Activated B cell treated with CpG ODN at 0.5 μM for 24 hours (primary cell): ENCODE measurements at regions not wholly inside any gene's neighbourhood (a gene's known extent, or its start where the extent isn't known, plus 50 kb on each side); places are given as distances from the start of the nearest gene placed in this dataset.
"Not testable (repeated sequence)": the region's sequence is repeated elsewhere in the genome, so short reads cannot be mapped to it uniquely, and the experiment has no call there.

ENCODE experiments used
- ATAC-seq: fragments of 200-7000 bp; cut with Tn5 transposase; one replicate; pipeline ENCODE4 v1.10.0; 2021; ENCODE audit warnings: low read depth, mild to moderate bottlenecking, moderate library complexity
- CTCF ChIA-PET: fragments of 350-600 bp; sonication (Branson Sonifier 250); formaldehyde crosslinking; loops from one replicate; lab custom pipeline; 2021; ENCODE audit warnings: antibody characterized with exemption; lab: Charles Lee
- POLR2A ChIA-PET: fragments of 350-600 bp; sonication (Branson Sonifier 250); formaldehyde crosslinking; loops from one replicate; lab custom pipeline; 2021; ENCODE audit warnings: antibody characterized with exemption; lab: Charles Lee
- DNase-seq: peaks from one replicate; pipeline ENCODE4 v3.0.0; 2022
- H3K27ac Mint-ChIP-seq: one replicate; pipeline ENCODE4 v1.8.0; 2020; ENCODE audit warnings: mixed read lengths
- H3K27me3 Mint-ChIP-seq: one replicate; pipeline ENCODE4 v1.8.0; 2021; ENCODE audit warnings: mixed read lengths
- H3K36me3 Mint-ChIP-seq: one replicate; pipeline ENCODE4 v1.8.0; 2021; ENCODE audit warnings: low read depth, mixed read lengths
- H3K4me1 Mint-ChIP-seq: one replicate; pipeline ENCODE4 v1.8.0; 2021; ENCODE audit warnings: mixed read lengths
- H3K4me3 Mint-ChIP-seq: one replicate; pipeline ENCODE4 v1.8.0; 2020; ENCODE audit warnings: mild to moderate bottlenecking, mixed read lengths
- H3K9me3 Mint-ChIP-seq: one replicate; pipeline ENCODE4 v1.8.0; 2020; ENCODE audit warnings: mixed read lengths
- CTCF ChIP-seq: fragments of 200-600 bp; IDR thresholded peaks from one replicate; pipeline ENCODE4 v1.8.0; 2022; ENCODE audit warnings: antibody characterized with exemption, mild to moderate bottlenecking
- intact Hi-C: fragments of 100-400 bp; cut with micrococcal nuclease; formaldehyde crosslinking; loops from one replicate; pipeline ENCODE4 v1.15.1; 2024

GRCh38 chrX:43423876-43424275 is 232.2 kb upstream of the MAOA start:
- peaks cover 4% of the 10 kb centered on the region for H3K9me3 Mint-ChIP-seq

GRCh38 chrX:43436517-43436916 is 219.6 kb upstream of the MAOA start:
- ChIA-PET POLR2A (no interaction called here), CTCF (no interaction called here)
- no peak overlapping the region for H3K4me3 Mint-ChIP-seq
- peaks cover 2% of the 10 kb centered on the region for H3K36me3 Mint-ChIP-seq
- peaks cover 1% of the 10 kb centered on the region for H3K9me3 Mint-ChIP-seq
- intact Hi-C loops = no loop called here
- H3K27ac Mint-ChIP-seq = no peak overlapping the region
- no peaks in the 10 kb centered on the region for H3K4me1 Mint-ChIP-seq
- ATAC-seq = no peak
- TF ChIP-seq CTCF = no peak
- no peaks in the 10 kb centered on the region for H3K27me3 Mint-ChIP-seq
- no peak for DNase-seq

More at GRCh38 chrX:43423876-43424275, 232.2 kb upstream of the MAOA start:
- no peak for ATAC-seq
- no peaks in the 10 kb centered on the region for H3K36me3 Mint-ChIP-seq
- H3K4me3 Mint-ChIP-seq = no peak overlapping the region
- no peak for DNase-seq
- POLR2A ChIA-PET = no interaction called here
- H3K27me3 Mint-ChIP-seq = no peaks in the 10 kb centered on the region
- CTCF ChIA-PET = no interaction called here
- H3K27ac Mint-ChIP-seq = no peak overlapping the region
- no peak for TF ChIP-seq CTCF
- H3K4me1 Mint-ChIP-seq = no peaks in the 10 kb centered on the region
- intact Hi-C loops = no loop called here

GRCh38 chrX:43446752-43447151 is 209.3 kb upstream of the MAOA start:
- no peak for TF ChIP-seq CTCF
- H3K4me3 Mint-ChIP-seq = no peak overlapping the region
- H3K27me3 Mint-ChIP-seq = no peaks in the 10 kb centered on the region
- H3K9me3 Mint-ChIP-seq = peaks cover 6% of the 10 kb centered on the region
- DNase-seq = no peak
- ATAC-seq = no peak
- POLR2A ChIA-PET = no interaction called here
- H3K36me3 Mint-ChIP-seq = no peaks in the 10 kb centered on the region
- CTCF ChIA-PET = no interaction called here
- H3K27ac Mint-ChIP-seq = no peak overlapping the region
- intact Hi-C loops = no loop called here
- no peaks in the 10 kb centered on the region for H3K4me1 Mint-ChIP-seq

GRCh38 chrX:43448688-43449087 is 207.4 kb upstream of the MAOA start:
- no peak for TF ChIP-seq CTCF
- POLR2A ChIA-PET = no interaction called here
- Mint-ChIP-seq H3K4me1 (no peaks in the 10 kb centered on the region), H3K4me3 (no peak overlapping the region), H3K27me3 (no peaks in the 10 kb centered on the region), H3K27ac (no peak overlapping the region), H3K36me3 (no peaks in the 10 kb centered on the region), H3K9me3 (peaks cover 9% of the 10 kb centered on the region)
- CTCF ChIA-PET = no interaction called here
- DNase-seq (no peak), ATAC-seq (no peak)
- intact Hi-C loops = no loop called here

- no peak overlapping the region for H3K4me3 Mint-ChIP-seq
- H3K27ac Mint-ChIP-seq = no peak overlapping the region
- CTCF ChIA-PET = no interaction called here
- TF ChIP-seq CTCF = no peak
- DNase-seq = no peak
- peaks cover 9% of the 10 kb centered on the region for H3K9me3 Mint-ChIP-seq
- no peaks in the 10 kb centered on the region for H3K27me3 Mint-ChIP-seq
- intact Hi-C loops = no loop called here
- H3K4me1 Mint-ChIP-seq = no peaks in the 10 kb centered on the region
- no peak for ATAC-seq
- no peaks in the 10 kb centered on the region for H3K36me3 Mint-ChIP-seq
- POLR2A ChIA-PET = no interaction called here
These were observed 205.7 kb upstream of the MAOA start for GRCh38 chrX:43450355-43450754.

- H3K27me3 Mint-ChIP-seq, H3K4me3 Mint-ChIP-seq, ATAC-seq, POLR2A ChIA-PET, H3K27ac Mint-ChIP-seq, DNase-seq, H3K4me1 Mint-ChIP-seq, H3K36me3 Mint-ChIP-seq, H3K9me3 Mint-ChIP-seq, intact Hi-C loops, CTCF ChIA-PET: not testable (repeated sequence)
These were observed 204.0 kb upstream of the MAOA start for GRCh38 chrX:43451976-43452686.
